Liver (tissue), 7 donors: ENCODE measurements at regions not wholly inside any gene's neighbourhood (a gene's known extent, or its start where the extent isn't known, plus 50 kb on each side); places are given as distances from the start of the nearest gene placed in this dataset.

Experiments used
- DNase-seq: peaks from one replicate; pipeline ENCODE4 v3.0.0-alpha.2; 2017; ENCODE audit warnings: low spot score
- H3K27ac ChIP-seq, 2 donors: one replicate each; pipeline ENCODE4 v1.7.0; 2013; ENCODE audit warnings: inconsistent platforms in 2 of 2, low read length in 2 of 2, control low read depth in 1 of 2, low read depth in 1 of 2, mild to moderate bottlenecking in 1 of 2
- H3K27me3 ChIP-seq, 4 donors: one replicate each; pipeline versions ENCODE4 v1.6.1 to v1.7.0; 2013; ENCODE audit warnings: low read length in 3 of 4, inconsistent platforms in 1 of 4, mild to moderate bottlenecking in 1 of 4, moderate library complexity in 1 of 4; ENCODE audit not compliant: control insufficient read depth in 4 of 4, insufficient read depth in 4 of 4
- H3K36me3 ChIP-seq, 4 donors: one replicate each; pipeline versions ENCODE4 v1.6.1 to v1.7.0; 2013; ENCODE audit warnings: low read length in 3 of 4, mild to moderate bottlenecking in 3 of 4, low read depth in 1 of 4, moderate library complexity in 1 of 4; ENCODE audit not compliant: control insufficient read depth in 4 of 4, insufficient read depth in 3 of 4
- H3K4me1 ChIP-seq, 4 donors: one replicate each; pipeline versions ENCODE4 v1.6.1 to v1.7.0; 2013; ENCODE audit warnings: low read length in 3 of 4, mild to moderate bottlenecking in 3 of 4, moderate library complexity in 1 of 4; ENCODE audit not compliant: control insufficient read depth in 4 of 4, insufficient read depth in 4 of 4
- H3K4me3 ChIP-seq, 3 donors: one replicate each; pipeline versions ENCODE4 v1.6.1 to v1.7.0; 2013; ENCODE audit warnings: low read length in 3 of 3, control low read depth in 1 of 3, low read depth in 1 of 3, mild to moderate bottlenecking in 1 of 3
- H3K9ac ChIP-seq, 2 donors: one replicate each; pipeline ENCODE4 v1.7.0; 2013; ENCODE audit warnings: low read length in 2 of 2, mild to moderate bottlenecking in 2 of 2, moderate library complexity in 2 of 2, control low read depth in 1 of 2, low read depth in 1 of 2
- H3K9me3 ChIP-seq, 4 donors: one replicate each; pipeline versions ENCODE4 v1.6.1 to v1.7.0; 2013; ENCODE audit warnings: low read length in 3 of 4; ENCODE audit not compliant: control insufficient read depth in 4 of 4
- HNF4A ChIP-seq, 2 donors: conservative IDR thresholded peaks; 2 replicates each; pipeline ENCODE4 v1.6.1; 2016; ENCODE audit warnings: antibody characterized with exemption in 2 of 2, mild to moderate bottlenecking in 2 of 2
- JUND ChIP-seq, 2 donors: IDR thresholded peaks; 2 replicates each; pipeline ENCODE4 v1.6.1; 2016; ENCODE audit warnings: antibody characterized with exemption in 2 of 2
- MAX ChIP-seq: IDR thresholded peaks from 2 replicates; pipeline ENCODE4 v1.6.1; 2016; ENCODE audit warnings: antibody characterized with exemption
- NR2F2 ChIP-seq: IDR thresholded peaks from 2 replicates; pipeline ENCODE4 v1.6.1; 2016; ENCODE audit warnings: antibody characterized with exemption
- RXRA ChIP-seq, 2 donors: IDR thresholded peaks; 2 replicates each; pipeline ENCODE4 v1.6.1; 2017 to 2018; ENCODE audit warnings: antibody characterized with exemption in 2 of 2, mild to moderate bottlenecking in 1 of 2
- SP1 ChIP-seq: IDR thresholded peaks from 2 replicates; pipeline ENCODE4 v1.6.1; 2018; ENCODE audit warnings: antibody characterized with exemption, mild to moderate bottlenecking
- YY1 ChIP-seq: IDR thresholded peaks from 2 replicates; pipeline ENCODE4 v1.6.1; 2016; ENCODE audit warnings: antibody characterized with exemption, mild to moderate bottlenecking
- WGBS: extraction: QIAGEN DNeasy Blood & Tissue Kit; methylation state at CpG from one replicate; pipeline ENCODE4 v1.1.7; 2013; 5-methylcytosine and 5-hydroxymethylcytosine counted together
- TF ChIP-seq, protein P1 (sequence below): IDR thresholded peaks from 2 replicates; pipeline ENCODE4 v1.6.1; 2016; ENCODE audit warnings: antibody characterized with exemption
- TF ChIP-seq, protein P2 (sequence below): IDR thresholded peaks from 2 replicates; pipeline ENCODE4 v1.6.1; 2016; ENCODE audit warnings: antibody characterized with exemption, mild to moderate bottlenecking
- donor health status: healthy.
- donor health status: healthy.
- donor health status: healthy.
- donor health status: healthy.

DNA sequence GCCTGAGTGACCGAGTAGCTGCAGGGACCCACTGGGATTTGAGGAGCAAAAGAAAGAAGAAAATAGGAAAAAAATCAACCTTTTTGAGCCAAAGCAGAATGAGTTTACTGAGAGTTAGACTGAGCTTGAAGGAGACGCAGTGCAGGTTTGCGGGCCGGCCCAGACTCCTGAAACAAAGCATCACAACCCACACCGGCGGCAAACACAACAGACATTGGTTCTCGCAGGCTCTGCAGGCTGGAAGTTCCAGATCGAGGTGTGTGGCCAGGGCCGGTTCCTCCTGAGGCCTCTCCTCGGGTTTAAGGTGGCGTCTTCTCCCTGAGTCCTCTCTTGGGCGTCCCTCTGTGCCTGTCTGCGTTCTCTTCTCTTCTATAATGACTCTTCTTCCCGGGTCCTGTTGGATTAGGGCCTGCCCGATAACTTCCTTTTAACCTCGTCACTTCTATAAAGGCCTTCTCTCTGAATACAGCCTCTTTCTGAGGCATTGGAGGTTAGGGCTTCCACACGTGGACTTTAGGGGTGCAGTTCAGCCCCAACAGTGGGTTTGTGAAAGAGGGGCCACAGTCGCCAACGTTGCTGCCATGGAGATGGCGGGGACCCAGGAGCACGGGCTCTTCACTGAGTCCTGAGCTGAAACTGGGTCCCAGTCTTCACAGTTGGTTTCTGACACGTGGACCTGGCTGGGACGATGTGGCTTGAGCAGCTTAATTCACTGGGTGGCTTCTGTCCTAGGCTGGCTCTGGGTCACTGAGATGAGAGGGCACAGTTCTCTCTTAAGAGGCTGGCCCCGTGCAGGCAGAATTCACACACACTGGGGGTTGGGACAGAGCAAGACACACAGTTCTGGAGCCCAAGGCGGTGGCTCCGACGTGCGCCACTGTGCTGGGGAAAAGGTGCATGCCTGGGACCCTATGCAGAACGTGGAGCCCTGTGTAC, 1047.7 kb downstream of the BRD1 start (continued):
- TF ChIP-seq, protein P1, sequence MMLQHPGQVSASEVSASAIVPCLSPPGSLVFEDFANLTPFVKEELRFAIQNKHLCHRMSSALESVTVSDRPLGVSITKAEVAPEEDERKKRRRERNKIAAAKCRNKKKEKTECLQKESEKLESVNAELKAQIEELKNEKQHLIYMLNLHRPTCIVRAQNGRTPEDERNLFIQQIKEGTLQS, result no peak
- no peak for TF ChIP-seq NR2F2
- TF ChIP-seq HNF4A (conservative IDR thresholded peaks at IDR 0.05), result no peak
- TF ChIP-seq JUND (IDR thresholded peaks at IDR 0.05), result no peak
- no peak for TF ChIP-seq RXRA (IDR thresholded peaks at IDR 0.05)

DNA sequence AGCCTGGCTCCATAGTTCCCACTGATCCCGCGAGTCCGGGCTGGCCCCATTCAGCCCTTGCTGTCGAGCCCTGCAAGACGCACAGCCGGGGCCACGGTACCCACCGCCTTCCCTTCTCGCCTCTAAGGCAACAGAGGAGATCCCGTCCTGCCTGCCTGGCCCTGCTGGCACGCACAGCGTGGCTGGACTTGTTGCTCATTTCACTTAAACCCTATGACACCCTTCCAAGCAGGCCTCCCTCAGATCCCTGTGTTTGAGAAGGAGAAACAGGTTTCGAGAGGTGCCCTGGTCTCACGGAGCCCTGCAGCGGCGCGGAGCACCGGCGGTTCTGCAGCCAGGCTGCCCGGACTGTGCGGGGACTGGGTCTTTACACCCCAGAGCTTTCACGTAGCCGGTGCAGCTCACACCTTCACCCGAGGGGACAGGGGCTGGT, 1048.4 kb downstream of the BRD1 start:
- Histone ChIP-seq H3K4me3 (no peak overlapping the region), H3K27ac (no peak overlapping the region), H3K9ac (no peak overlapping the region), H3K4me1 (no peaks in the 10 kb centered on the region), H3K9me3 (peaks cover 4 to 6% (median 5%) of the 10 kb centered on the region in 4 donors), H3K27me3 (peaks cover 0 to 3% (median 0%) of the 10 kb centered on the region in 4 donors), H3K36me3 (no peaks in the 10 kb centered on the region)
- TF ChIP-seq JUND (IDR thresholded peaks at IDR 0.05) (no peak), HNF4A (conservative IDR thresholded peaks at IDR 0.05) (no peak), SP1 (no peak)
- peak; percentile 25 for DNase-seq
- 93% methylated on average over 24 of the region's 24 CpGs for WGBS

DNA sequence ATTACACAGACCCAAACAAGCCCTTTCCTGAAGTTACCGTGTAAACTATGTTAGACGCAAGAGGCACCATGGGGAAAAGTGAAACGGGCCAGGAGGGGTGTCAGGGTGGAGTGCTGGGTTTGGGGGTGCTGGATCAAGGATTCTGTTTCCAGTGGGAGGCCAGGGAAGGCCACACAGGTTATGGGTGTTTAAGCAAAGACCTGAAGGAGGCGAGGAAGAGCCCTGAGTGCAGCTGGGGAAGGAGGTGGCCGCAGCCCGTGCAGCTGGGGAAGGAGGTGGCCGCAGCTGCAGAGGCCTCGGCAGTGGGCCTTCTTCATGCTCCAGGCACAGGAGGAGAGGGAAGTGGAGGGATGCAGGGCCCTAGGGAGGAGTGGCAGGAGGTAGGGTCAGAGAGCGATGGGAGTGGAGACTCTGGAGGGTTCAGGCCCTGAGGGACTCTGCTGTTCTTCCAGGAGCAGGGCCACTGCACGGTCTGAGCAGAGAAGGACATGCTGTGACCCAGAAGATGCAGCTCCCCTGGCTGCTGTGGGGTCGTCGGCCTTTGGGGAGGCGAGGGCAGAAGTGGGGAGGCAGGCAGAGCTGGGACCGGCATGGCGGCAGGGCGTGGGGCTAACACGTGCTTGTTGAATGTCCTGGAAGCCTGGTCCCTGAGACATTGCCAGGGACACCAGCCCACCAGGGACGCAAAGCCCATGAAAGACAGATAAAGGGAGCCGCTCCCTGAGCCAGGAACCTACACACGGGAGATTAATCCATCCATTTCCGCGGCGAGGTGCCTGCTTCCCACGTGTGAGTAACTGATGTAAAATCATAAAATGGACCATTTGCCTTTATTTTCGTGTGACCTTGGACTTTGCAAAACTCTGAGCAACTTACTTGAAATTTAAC, 1049.1 kb downstream of the BRD1 start:
- H3K9ac ChIP-seq, result no peak overlapping the region
- H3K4me1 ChIP-seq, result no peaks in the 10 kb centered on the region
- peak; percentile 21 for DNase-seq
- no peaks in the 10 kb centered on the region for H3K36me3 ChIP-seq
- no peak overlapping the region for H3K27ac ChIP-seq
- H3K9me3 ChIP-seq, result peaks cover 4 to 6% (median 5%) of the 10 kb centered on the region in 4 donors
- peaks cover 0 to 3% (median 0%) of the 10 kb centered on the region in 4 donors for H3K27me3 ChIP-seq
- TF ChIP-seq SP1 (no peak), MAX (no peak), NR2F2 (no peak), YY1 (no peak)
- TF ChIP-seq, protein P2, sequence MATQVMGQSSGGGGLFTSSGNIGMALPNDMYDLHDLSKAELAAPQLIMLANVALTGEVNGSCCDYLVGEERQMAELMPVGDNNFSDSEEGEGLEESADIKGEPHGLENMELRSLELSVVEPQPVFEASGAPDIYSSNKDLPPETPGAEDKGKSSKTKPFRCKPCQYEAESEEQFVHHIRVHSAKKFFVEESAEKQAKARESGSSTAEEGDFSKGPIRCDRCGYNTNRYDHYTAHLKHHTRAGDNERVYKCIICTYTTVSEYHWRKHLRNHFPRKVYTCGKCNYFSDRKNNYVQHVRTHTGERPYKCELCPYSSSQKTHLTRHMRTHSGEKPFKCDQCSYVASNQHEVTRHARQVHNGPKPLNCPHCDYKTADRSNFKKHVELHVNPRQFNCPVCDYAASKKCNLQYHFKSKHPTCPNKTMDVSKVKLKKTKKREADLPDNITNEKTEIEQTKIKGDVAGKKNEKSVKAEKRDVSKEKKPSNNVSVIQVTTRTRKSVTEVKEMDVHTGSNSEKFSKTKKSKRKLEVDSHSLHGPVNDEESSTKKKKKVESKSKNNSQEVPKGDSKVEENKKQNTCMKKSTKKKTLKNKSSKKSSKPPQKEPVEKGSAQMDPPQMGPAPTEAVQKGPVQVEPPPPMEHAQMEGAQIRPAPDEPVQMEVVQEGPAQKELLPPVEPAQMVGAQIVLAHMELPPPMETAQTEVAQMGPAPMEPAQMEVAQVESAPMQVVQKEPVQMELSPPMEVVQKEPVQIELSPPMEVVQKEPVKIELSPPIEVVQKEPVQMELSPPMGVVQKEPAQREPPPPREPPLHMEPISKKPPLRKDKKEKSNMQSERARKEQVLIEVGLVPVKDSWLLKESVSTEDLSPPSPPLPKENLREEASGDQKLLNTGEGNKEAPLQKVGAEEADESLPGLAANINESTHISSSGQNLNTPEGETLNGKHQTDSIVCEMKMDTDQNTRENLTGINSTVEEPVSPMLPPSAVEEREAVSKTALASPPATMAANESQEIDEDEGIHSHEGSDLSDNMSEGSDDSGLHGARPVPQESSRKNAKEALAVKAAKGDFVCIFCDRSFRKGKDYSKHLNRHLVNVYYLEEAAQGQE, result no peak
- no peak overlapping the region for H3K4me3 ChIP-seq
- 87% methylated on average over 25 of the region's 25 CpGs for WGBS
